ENCODE measurements at regions not wholly inside any gene's neighbourhood (a gene's known extent, or its start where the extent isn't known, plus 50 kb on each side); places are given as distances from the start of the nearest gene placed in this dataset.

- no peak for DNase-seq
These were observed 207.1 kb downstream of the NFATC2 start for GRCh38 chr20:51335329-51335841.

- no peak for DNase-seq
These were observed 207.9 kb downstream of the NFATC2 start for GRCh38 chr20:51334609-51335008.

GRCh38 chr20:51333971-51334370 is 208.5 kb downstream of the NFATC2 start:
- no peak for DNase-seq

GRCh38 chr20:51333446-51333845 is 209.1 kb downstream of the NFATC2 start:
- no peak for DNase-seq

GRCh38 chr20:51331481-51331880 is 211.0 kb downstream of the NFATC2 start:
- no peak for DNase-seq

- no peak for DNase-seq
These were observed 212.7 kb downstream of the NFATC2 start for GRCh38 chr20:51329845-51330244.

GRCh38 chr20:51327251-51327841 is 215.2 kb downstream of the NFATC2 start:
- DNase-seq, result no peak

GRCh38 chr20:51326201-51326819 is 216.2 kb downstream of the NFATC2 start:
- DNase-seq, result peak; percentile 62

- no peak for DNase-seq
These were observed 220.3 kb downstream of the NFATC2 start for GRCh38 chr20:51322164-51322707.

GRCh38 chr20:51321343-51322163 is 221.0 kb downstream of the NFATC2 start:
- no peak for DNase-seq

- DNase-seq, result no peak
These were observed 223.0 kb downstream of the NFATC2 start for GRCh38 chr20:51319522-51319921.

- peak; percentile 41 for DNase-seq
These were observed 224.2 kb downstream of the NFATC2 start for GRCh38 chr20:51318058-51318949.

GRCh38 chr20:51315390-51315789 is 227.1 kb downstream of the NFATC2 start:
- no peak for DNase-seq

- no peak for DNase-seq
These were observed 229.1 kb downstream of the NFATC2 start for GRCh38 chr20:51313358-51313827.

GRCh38 chr20:51312480-51312783 is 230.1 kb downstream of the NFATC2 start:
- DNase-seq, result no peak

GRCh38 chr20:51311636-51312479 is 230.7 kb downstream of the NFATC2 start:
- DNase-seq, result no peak

- DNase-seq, result peak; percentile 3
These were observed 232.3 kb downstream of the NFATC2 start for GRCh38 chr20:51310216-51310615.

- no peak for DNase-seq
These were observed 233.4 kb downstream of the NFATC2 start for GRCh38 chr20:51309128-51309527.

GRCh38 chr20:51306521-51307358 is 235.8 kb downstream of the NFATC2 start:
- DNase-seq, result peak; percentile 75

- DNase-seq, result no peak
These were observed 236.4 kb downstream of the NFATC2 start for GRCh38 chr20:51306081-51306480.

Data from OCI-M1 (cell line).